ENCODE measurements at regions not wholly inside any gene's neighbourhood (a gene's known extent, or its start where the extent isn't known, plus 50 kb on each side); places are given as distances from the start of the nearest gene placed in this dataset.

- TF ChIP-seq CTCF (conservative IDR thresholded peaks at IDR 0.05; ENCODE audit: low read depth in 2 of 2), result no peak
- no peak for TF ChIP-seq ZNF331 (CRISPR knock-in tag; IDR thresholded peaks at IDR 0.05; ENCODE audit: low read depth)
- no peak for TF ChIP-seq CREB1 (CRISPR knock-in tag; IDR thresholded peaks at IDR 0.05; ENCODE audit: low read depth)
- no peak for TF ChIP-seq EZH2 (IDR thresholded peaks at IDR 0.05; ENCODE audit: low read depth, unreplicated experiment)
- no peak for TF ChIP-seq STAT1 (IDR thresholded peaks at IDR 0.05; ENCODE audit: unreplicated experiment)
- no peak for TF ChIP-seq EZH2phosphoT487 (IDR thresholded peaks at IDR 0.05; ENCODE audit: unreplicated experiment)
- TF ChIP-seq ZNF462 (CRISPR knock-in tag; IDR thresholded peaks at IDR 0.05), result no peak
- TF ChIP-seq POLR2AphosphoS5 (IDR thresholded peaks at IDR 0.05; ENCODE audit: low read depth), result no peak
- TF ChIP-seq NANOG (IDR thresholded peaks at IDR 0.05; ENCODE audit: borderline replicate concordance), result no peak
Measured at GRCh38 chr11:109877043-109877442, 216.1 kb upstream of the ZC3H12C start (continued).

- DNase-seq (ENCODE audit: low spot score) (no peak), ATAC-seq (no peak)
- Histone ChIP-seq H3K79me2 (replicated peaks; ENCODE audit: insufficient read depth) (no peaks in the 10 kb centered on the region), H3K27me3 (ENCODE audit: insufficient read depth) (no peaks in the 10 kb centered on the region), H3K36me3 (ENCODE audit: insufficient read depth) (no peaks in the 10 kb centered on the region), H3F3A (replicated peaks; ENCODE audit: low read depth) (no peaks in the 10 kb centered on the region), H3K4me1 (ENCODE audit: insufficient read depth) (no peaks in the 10 kb centered on the region), H3K27ac (ENCODE audit: low read depth) (no peak overlapping the region), H3K9me2 (ENCODE audit: insufficient read depth) (no peaks in the 10 kb centered on the region), H3K4me3 (no peak overlapping the region), H4K20me1 (replicated peaks; ENCODE audit: insufficient read depth) (no peaks in the 10 kb centered on the region), H3K4me2 (no peak overlapping the region), H2AFZ (no peak overlapping the region)
- no peak overlapping the region for H3K4me3 Mint-ChIP-seq
- H3K27ac Mint-ChIP-seq, result no peak overlapping the region
- no peaks in the 10 kb centered on the region; the same call in 2 of the 3 replicates for H3K9me3 Mint-ChIP-seq
- H3K36me3 Mint-ChIP-seq (ENCODE audit: low read depth), result no peaks in the 10 kb centered on the region
- H3K4me1 Mint-ChIP-seq, result no peaks in the 10 kb centered on the region
- H3K27me3 Mint-ChIP-seq (ENCODE audit: insufficient read depth, low read depth, poor library complexity), result peaks cover 3% of the 10 kb centered on the region
- no peak for TF ChIP-seq NANOG (IDR thresholded peaks at IDR 0.05; ENCODE audit: borderline replicate concordance)
- TF ChIP-seq ETS1 (IDR thresholded peaks at IDR 0.05), result no peak
- TF ChIP-seq CREB1 (CRISPR knock-in tag; IDR thresholded peaks at IDR 0.05; ENCODE audit: low read depth), result no peak
- TF ChIP-seq EZH2phosphoT487 (IDR thresholded peaks at IDR 0.05; ENCODE audit: unreplicated experiment), result no peak
- no peak for TF ChIP-seq STAT1 (IDR thresholded peaks at IDR 0.05; ENCODE audit: unreplicated experiment)
- no peak for TF ChIP-seq ZNF331 (CRISPR knock-in tag; IDR thresholded peaks at IDR 0.05; ENCODE audit: low read depth)
- TF ChIP-seq POLR2AphosphoS5 (IDR thresholded peaks at IDR 0.05; ENCODE audit: low read depth), result no peak
- TF ChIP-seq REST (IDR thresholded peaks at IDR 0.05; ENCODE audit: unreplicated experiment), result no peak
Measured at GRCh38 chr11:109884501-109884900, 208.7 kb upstream of the ZC3H12C start.
